OCI-LY3 (cell line): ENCODE measurements at regions not wholly inside any gene's neighbourhood (a gene's known extent, or its start where the extent isn't known, plus 50 kb on each side); places are given as distances from the start of the nearest gene placed in this dataset.

Source experiments
- CTCF ChIP-seq: fragments of 200-600, 300-600 bp; sonication (generic); IDR thresholded peaks from 2 replicates; pipeline ENCODE4 v1.5.1; 2014; ENCODE audit warnings: antibody characterized with exemption, low read length, low read depth
- EZH2phosphoT487 ChIP-seq: fragments of 200-600 bp; shearing (Covaris generic); IDR thresholded peaks from 2 replicates; pipeline ENCODE4 v1.6.1; 2018; ENCODE audit warnings: antibody characterized with exemption, mixed run types, low read depth

- TF ChIP-seq CTCF (no peak), EZH2phosphoT487 (no peak)
Observed at GRCh38 chr10:78464856-78465267, 431.2 kb downstream of the RPS24 start.
